K562 (cell line): ENCODE measurements at regions not wholly inside any gene's neighbourhood (a gene's known extent, or its start where the extent isn't known, plus 50 kb on each side); places are given as distances from the start of the nearest gene placed in this dataset.
"Not testable (repeated sequence)": the region's sequence is repeated elsewhere in the genome, so short reads cannot be mapped to it uniquely, and the experiment has no call there.

Source experiments
- DIDO1 ChIP-seq: fragments of 450-650 bp; IDR thresholded peaks from 2 replicates; pipeline ENCODE4 v1.6.1; 2016; ENCODE audit warnings: low read depth, missing biosample characterization, missing genetic modification characterization
- EZH2 ChIP-seq: IDR thresholded peaks from 2 replicates; pipeline ENCODE4 v1.6.1; 2012; ENCODE audit warnings: low read depth, mild to moderate bottlenecking, inconsistent platforms, low read length, borderline replicate concordance
- FOXM1 ChIP-seq, 2 experiments: fragments of 450-650 bp in 1 of 2; sonication (generic) in 1 of 2; formaldehyde crosslinking in 1 of 2; IDR thresholded peaks; 2 replicates each; pipeline versions ENCODE4 v1.6.1 to v1.9.0; 2017 to 2022; ENCODE audit warnings: low read depth in 2 of 2, mild to moderate bottlenecking in 2 of 2, missing genetic modification reagents in 1 of 2, moderate library complexity in 1 of 2
- HDAC2 ChIP-seq: fragments of 450-650 bp; IDR thresholded peaks from 2 replicates; pipeline ENCODE4 v1.6.1; 2016; ENCODE audit warnings: mild to moderate bottlenecking
- MYNN ChIP-seq, 2 experiments: sonication (generic); formaldehyde crosslinking in 1 of 2; IDR thresholded peaks; 2 replicates each; pipeline versions ENCODE4 v1.5.0 to v1.6.1; 2016 to 2020; ENCODE audit warnings: antibody characterized with exemption in 1 of 2, missing genetic modification reagents in 1 of 2
- POLR2A ChIP-seq: fragments of 450-650 bp; conservative IDR thresholded peaks from 2 replicates; pipeline ENCODE4 v1.6.1; 2016
- RAD21 ChIP-seq, 2 experiments: fragments of 250-450 bp in 1 of 2; fragments of 450-650 bp in 1 of 2; sonication (Bioruptor Pico) in 1 of 2; formaldehyde crosslinking in 1 of 2; IDR thresholded peaks in 1 of 2; conservative IDR thresholded peaks in 1 of 2; 2 replicates each; pipeline versions ENCODE4 v1.4.0 to v1.8.0; 2020 to 2022; ENCODE audit warnings: mild to moderate bottlenecking in 2 of 2, moderate library complexity in 1 of 2
- SETDB1 ChIP-seq: IDR thresholded peaks from one replicate; pipeline ENCODE4 v1.6.1; 2012; ENCODE audit warnings: low read length, control low read depth, inconsistent platforms
- SIN3B ChIP-seq: fragments of 450-650 bp; IDR thresholded peaks from 2 replicates; pipeline ENCODE4 v1.6.1; 2017; ENCODE audit warnings: low read depth, mild to moderate bottlenecking, moderate library complexity
- TAF7 ChIP-seq: fragments of 450-650 bp; IDR thresholded peaks from 2 replicates; pipeline ENCODE4 v1.6.1; 2016; ENCODE audit warnings: missing genetic modification characterization, missing compliant biosample characterization
- ZSCAN32 ChIP-seq: fragments of 450-650 bp; formaldehyde crosslinking; IDR thresholded peaks from 2 replicates; pipeline ENCODE4 v1.4.0; 2020; ENCODE audit warnings: mild to moderate bottlenecking, moderate library complexity
- TF ChIP-seq, protein P1 (sequence below): fragments of 450-650 bp; IDR thresholded peaks from 2 replicates; pipeline ENCODE4 v1.6.1; 2016; ENCODE audit warnings: mild to moderate bottlenecking
- TF ChIP-seq, protein P2 (sequence below): fragments of 200-600 bp; sonication (generic); IDR thresholded peaks from one replicate; pipeline ENCODE4 v1.6.1; 2012; ENCODE audit warnings: mild to moderate bottlenecking, low read depth, low read length, inconsistent platforms

DNA sequence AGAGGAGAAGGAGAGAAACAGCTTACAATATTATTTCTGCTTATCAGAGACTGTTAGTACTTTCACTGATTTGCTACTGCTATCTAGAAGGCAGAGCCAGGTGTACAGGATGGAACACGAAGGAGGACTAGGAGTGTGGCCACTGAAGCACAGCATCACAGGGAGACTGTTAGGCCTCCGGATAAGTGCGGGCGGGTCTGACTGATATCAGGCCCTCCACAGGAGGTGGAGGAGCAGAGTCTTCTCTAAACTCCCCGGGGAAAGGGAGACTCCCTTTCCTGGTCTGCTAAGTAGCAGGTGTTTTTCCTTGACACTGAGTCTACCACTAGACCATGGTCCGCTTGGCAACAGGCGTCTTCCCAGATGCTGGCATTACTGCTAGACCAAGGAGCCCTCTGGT lies 1065.2 kb downstream of the TMEM121 start:
- TF ChIP-seq, protein P1, sequence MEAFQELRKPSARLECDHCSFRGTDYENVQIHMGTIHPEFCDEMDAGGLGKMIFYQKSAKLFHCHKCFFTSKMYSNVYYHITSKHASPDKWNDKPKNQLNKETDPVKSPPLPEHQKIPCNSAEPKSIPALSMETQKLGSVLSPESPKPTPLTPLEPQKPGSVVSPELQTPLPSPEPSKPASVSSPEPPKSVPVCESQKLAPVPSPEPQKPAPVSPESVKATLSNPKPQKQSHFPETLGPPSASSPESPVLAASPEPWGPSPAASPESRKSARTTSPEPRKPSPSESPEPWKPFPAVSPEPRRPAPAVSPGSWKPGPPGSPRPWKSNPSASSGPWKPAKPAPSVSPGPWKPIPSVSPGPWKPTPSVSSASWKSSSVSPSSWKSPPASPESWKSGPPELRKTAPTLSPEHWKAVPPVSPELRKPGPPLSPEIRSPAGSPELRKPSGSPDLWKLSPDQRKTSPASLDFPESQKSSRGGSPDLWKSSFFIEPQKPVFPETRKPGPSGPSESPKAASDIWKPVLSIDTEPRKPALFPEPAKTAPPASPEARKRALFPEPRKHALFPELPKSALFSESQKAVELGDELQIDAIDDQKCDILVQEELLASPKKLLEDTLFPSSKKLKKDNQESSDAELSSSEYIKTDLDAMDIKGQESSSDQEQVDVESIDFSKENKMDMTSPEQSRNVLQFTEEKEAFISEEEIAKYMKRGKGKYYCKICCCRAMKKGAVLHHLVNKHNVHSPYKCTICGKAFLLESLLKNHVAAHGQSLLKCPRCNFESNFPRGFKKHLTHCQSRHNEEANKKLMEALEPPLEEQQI, result not testable (repeated sequence)
- TF ChIP-seq, protein P2, sequence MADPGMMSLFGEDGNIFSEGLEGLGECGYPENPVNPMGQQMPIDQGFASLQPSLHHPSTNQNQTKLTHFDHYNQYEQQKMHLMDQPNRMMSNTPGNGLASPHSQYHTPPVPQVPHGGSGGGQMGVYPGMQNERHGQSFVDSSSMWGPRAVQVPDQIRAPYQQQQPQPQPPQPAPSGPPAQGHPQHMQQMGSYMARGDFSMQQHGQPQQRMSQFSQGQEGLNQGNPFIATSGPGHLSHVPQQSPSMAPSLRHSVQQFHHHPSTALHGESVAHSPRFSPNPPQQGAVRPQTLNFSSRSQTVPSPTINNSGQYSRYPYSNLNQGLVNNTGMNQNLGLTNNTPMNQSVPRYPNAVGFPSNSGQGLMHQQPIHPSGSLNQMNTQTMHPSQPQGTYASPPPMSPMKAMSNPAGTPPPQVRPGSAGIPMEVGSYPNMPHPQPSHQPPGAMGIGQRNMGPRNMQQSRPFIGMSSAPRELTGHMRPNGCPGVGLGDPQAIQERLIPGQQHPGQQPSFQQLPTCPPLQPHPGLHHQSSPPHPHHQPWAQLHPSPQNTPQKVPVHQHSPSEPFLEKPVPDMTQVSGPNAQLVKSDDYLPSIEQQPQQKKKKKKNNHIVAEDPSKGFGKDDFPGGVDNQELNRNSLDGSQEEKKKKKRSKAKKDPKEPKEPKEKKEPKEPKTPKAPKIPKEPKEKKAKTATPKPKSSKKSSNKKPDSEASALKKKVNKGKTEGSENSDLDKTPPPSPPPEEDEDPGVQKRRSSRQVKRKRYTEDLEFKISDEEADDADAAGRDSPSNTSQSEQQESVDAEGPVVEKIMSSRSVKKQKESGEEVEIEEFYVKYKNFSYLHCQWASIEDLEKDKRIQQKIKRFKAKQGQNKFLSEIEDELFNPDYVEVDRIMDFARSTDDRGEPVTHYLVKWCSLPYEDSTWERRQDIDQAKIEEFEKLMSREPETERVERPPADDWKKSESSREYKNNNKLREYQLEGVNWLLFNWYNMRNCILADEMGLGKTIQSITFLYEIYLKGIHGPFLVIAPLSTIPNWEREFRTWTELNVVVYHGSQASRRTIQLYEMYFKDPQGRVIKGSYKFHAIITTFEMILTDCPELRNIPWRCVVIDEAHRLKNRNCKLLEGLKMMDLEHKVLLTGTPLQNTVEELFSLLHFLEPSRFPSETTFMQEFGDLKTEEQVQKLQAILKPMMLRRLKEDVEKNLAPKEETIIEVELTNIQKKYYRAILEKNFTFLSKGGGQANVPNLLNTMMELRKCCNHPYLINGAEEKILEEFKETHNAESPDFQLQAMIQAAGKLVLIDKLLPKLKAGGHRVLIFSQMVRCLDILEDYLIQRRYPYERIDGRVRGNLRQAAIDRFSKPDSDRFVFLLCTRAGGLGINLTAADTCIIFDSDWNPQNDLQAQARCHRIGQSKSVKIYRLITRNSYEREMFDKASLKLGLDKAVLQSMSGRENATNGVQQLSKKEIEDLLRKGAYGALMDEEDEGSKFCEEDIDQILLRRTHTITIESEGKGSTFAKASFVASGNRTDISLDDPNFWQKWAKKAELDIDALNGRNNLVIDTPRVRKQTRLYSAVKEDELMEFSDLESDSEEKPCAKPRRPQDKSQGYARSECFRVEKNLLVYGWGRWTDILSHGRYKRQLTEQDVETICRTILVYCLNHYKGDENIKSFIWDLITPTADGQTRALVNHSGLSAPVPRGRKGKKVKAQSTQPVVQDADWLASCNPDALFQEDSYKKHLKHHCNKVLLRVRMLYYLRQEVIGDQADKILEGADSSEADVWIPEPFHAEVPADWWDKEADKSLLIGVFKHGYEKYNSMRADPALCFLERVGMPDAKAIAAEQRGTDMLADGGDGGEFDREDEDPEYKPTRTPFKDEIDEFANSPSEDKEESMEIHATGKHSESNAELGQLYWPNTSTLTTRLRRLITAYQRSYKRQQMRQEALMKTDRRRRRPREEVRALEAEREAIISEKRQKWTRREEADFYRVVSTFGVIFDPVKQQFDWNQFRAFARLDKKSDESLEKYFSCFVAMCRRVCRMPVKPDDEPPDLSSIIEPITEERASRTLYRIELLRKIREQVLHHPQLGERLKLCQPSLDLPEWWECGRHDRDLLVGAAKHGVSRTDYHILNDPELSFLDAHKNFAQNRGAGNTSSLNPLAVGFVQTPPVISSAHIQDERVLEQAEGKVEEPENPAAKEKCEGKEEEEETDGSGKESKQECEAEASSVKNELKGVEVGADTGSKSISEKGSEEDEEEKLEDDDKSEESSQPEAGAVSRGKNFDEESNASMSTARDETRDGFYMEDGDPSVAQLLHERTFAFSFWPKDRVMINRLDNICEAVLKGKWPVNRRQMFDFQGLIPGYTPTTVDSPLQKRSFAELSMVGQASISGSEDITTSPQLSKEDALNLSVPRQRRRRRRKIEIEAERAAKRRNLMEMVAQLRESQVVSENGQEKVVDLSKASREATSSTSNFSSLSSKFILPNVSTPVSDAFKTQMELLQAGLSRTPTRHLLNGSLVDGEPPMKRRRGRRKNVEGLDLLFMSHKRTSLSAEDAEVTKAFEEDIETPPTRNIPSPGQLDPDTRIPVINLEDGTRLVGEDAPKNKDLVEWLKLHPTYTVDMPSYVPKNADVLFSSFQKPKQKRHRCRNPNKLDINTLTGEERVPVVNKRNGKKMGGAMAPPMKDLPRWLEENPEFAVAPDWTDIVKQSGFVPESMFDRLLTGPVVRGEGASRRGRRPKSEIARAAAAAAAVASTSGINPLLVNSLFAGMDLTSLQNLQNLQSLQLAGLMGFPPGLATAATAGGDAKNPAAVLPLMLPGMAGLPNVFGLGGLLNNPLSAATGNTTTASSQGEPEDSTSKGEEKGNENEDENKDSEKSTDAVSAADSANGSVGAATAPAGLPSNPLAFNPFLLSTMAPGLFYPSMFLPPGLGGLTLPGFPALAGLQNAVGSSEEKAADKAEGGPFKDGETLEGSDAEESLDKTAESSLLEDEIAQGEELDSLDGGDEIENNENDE, result not testable (repeated sequence)
- not testable (repeated sequence) for TF ChIP-seq FOXM1 (IDR thresholded peaks at IDR 0.05; ENCODE audit: low read depth); FOXM1 (CRISPR knock-in tag; IDR thresholded peaks at IDR 0.05; ENCODE audit: low read depth); SIN3B; RAD21 (CRISPR knock-in tag; conservative IDR thresholded peaks at IDR 0.05 in 1 of 2, IDR thresholded peaks at IDR 0.05 in 1 of 2); DIDO1; MYNN (IDR thresholded peaks at IDR 0.05); MYNN (CRISPR knock-in tag; IDR thresholded peaks at IDR 0.05); SETDB1; EZH2; ZSCAN32 (CRISPR knock-in tag); TAF7 (tag); HDAC2; POLR2A
